Endothelial cell of umbilical vein (primary cell): ENCODE measurements at regions not wholly inside any gene's neighbourhood (a gene's known extent, or its start where the extent isn't known, plus 50 kb on each side); places are given as distances from the start of the nearest gene placed in this dataset.

ENCODE experiments used
- BruUV-seq: library from RNA; stranded (reverse); fragments of 400-500 nt; replicated peaks from 2 replicates; lab custom pipeline; 2021; lab: Mats Ljungman, UMichigan
- CTCF ChIA-PET: fragments of 300-600, 350-600 bp; sonication (Branson Sonifier 250); formaldehyde crosslinking; loops from one replicate; lab custom pipeline; 2021; ENCODE audit warnings: antibody characterized with exemption, inconsistent platforms; lab: Charles Lee
- POLR2A ChIA-PET: fragments of 300-600, 350-600 bp; sonication (Branson Sonifier 250); formaldehyde crosslinking; loops from one replicate; lab custom pipeline; 2021; ENCODE audit warnings: antibody characterized with exemption, inconsistent platforms; lab: Charles Lee
- DNase-seq: peaks from one replicate; pipeline ENCODE4 v3.0.0-alpha.2; 2011; ENCODE audit warnings: low read depth, low spot score
- FAIRE-seq: peaks from 2 replicates; lab custom pipeline; 2011; peaks lifted over from hg19 to GRCh38; lab: Jason Lieb, UNC
- H2AFZ ChIP-seq: 2 replicates; pipeline ENCODE4 v1.6.0; 2012; ENCODE audit warnings: low read depth, low read length, control low read depth, inconsistent platforms
- H3K27ac ChIP-seq: 2 replicates; pipeline ENCODE4 v1.5.1; 2011; ENCODE audit warnings: low read depth, mild to moderate bottlenecking, control low read depth, low read length, moderate library complexity; ENCODE audit not compliant: insufficient read depth
- H3K27me3 ChIP-seq, 2 experiments: 2 replicates each; pipeline versions ENCODE4 v1.6.0 to v1.6.1; 2011; ENCODE audit warnings: low read length in 2 of 2, mixed read lengths in 1 of 2; ENCODE audit not compliant: control insufficient read depth in 2 of 2, insufficient read depth in 2 of 2
- H3K36me3 ChIP-seq, 2 experiments: 2 replicates in 1 of 2; 3 replicates in 1 of 2; pipeline ENCODE4 v1.5.1; 2011; ENCODE audit warnings: low read length in 2 of 2, mild to moderate bottlenecking in 1 of 2, moderate library complexity in 1 of 2; ENCODE audit not compliant: control insufficient read depth in 2 of 2, insufficient read depth in 2 of 2; ENCODE audit errors: extremely low read depth in 1 of 2
- H3K4me1 ChIP-seq: 3 replicates; pipeline ENCODE4 v1.5.1; 2011; ENCODE audit warnings: mild to moderate bottlenecking, low read length; ENCODE audit not compliant: control insufficient read depth, insufficient read depth; ENCODE audit errors: extremely low read depth
- H3K4me2 ChIP-seq: 2 replicates; pipeline ENCODE4 v1.6.1; 2011; ENCODE audit warnings: low read length, control low read depth, mixed read lengths; ENCODE audit not compliant: insufficient read depth
- H3K4me3 ChIP-seq, 3 experiments: fragments of 200-600 bp in 1 of 3; sonication (generic), shearing (Covaris generic) in 1 of 3; replicated peaks in 1 of 3; 2 replicates each; pipeline ENCODE4 v1.5.1; 2011 to 2016; ENCODE audit warnings: control low read depth in 3 of 3, low read length in 3 of 3, mild to moderate bottlenecking in 2 of 3, inconsistent platforms in 1 of 3, low read depth in 1 of 3, moderate library complexity in 1 of 3; ENCODE audit not compliant: insufficient read depth in 1 of 3
- H3K79me2 ChIP-seq: 2 replicates; pipeline ENCODE4 v1.6.0; 2012; ENCODE audit warnings: low read length, inconsistent platforms; ENCODE audit not compliant: control insufficient read depth, insufficient read depth
- H3K9ac ChIP-seq: replicated peaks from 2 replicates; pipeline ENCODE3; 2011; ENCODE audit warnings: low read length, control low read depth; ENCODE audit not compliant: insufficient read depth; ENCODE audit errors: extremely low read depth
- H3K9me1 ChIP-seq: replicated peaks from 3 replicates; pipeline ENCODE4 v1.6.0; 2011; ENCODE audit warnings: mild to moderate bottlenecking, low read length; ENCODE audit not compliant: control insufficient read depth, insufficient read depth; ENCODE audit errors: extremely low read depth
- H3K9me3 ChIP-seq: replicated peaks from 2 replicates; pipeline ENCODE4 v1.5.1; 2012; ENCODE audit warnings: low read length, inconsistent platforms; ENCODE audit not compliant: control insufficient read depth, insufficient read depth
- H4K20me1 ChIP-seq: replicated peaks from 2 replicates; pipeline ENCODE3; 2011; ENCODE audit warnings: mild to moderate bottlenecking, low read length; ENCODE audit not compliant: control insufficient read depth, insufficient read depth; ENCODE audit errors: extremely low read depth
- CTCF ChIP-seq, 2 donors: IDR thresholded peaks; 1 replicate in 1 of 2; 2 replicates in 1 of 2; pipeline ENCODE4 v1.5.1; 2011; ENCODE audit warnings: low read length in 2 of 2, mild to moderate bottlenecking in 2 of 2, moderate library complexity in 2 of 2, control low read depth in 1 of 2, inconsistent platforms in 1 of 2, low read depth in 1 of 2; ENCODE audit not compliant: insufficient read depth in 1 of 2; ENCODE audit errors: extremely low read depth in 1 of 2
- EZH2 ChIP-seq: IDR thresholded peaks from 2 replicates; pipeline ENCODE4 v1.6.1; 2012; ENCODE audit warnings: borderline replicate concordance, low read depth, mild to moderate bottlenecking, moderate library complexity, low read length, inconsistent platforms; ENCODE audit not compliant: severe bottlenecking
- FOS ChIP-seq: IDR thresholded peaks from 2 replicates; pipeline ENCODE4 v1.6.1; 2011; ENCODE audit warnings: mild to moderate bottlenecking, low read length, moderate library complexity, borderline replicate concordance; ENCODE audit not compliant: insufficient read depth
- GATA2 ChIP-seq: IDR thresholded peaks from 2 replicates; pipeline ENCODE4 v1.7.0; 2011; ENCODE audit warnings: low read depth, mild to moderate bottlenecking, moderate library complexity, mixed read lengths, low read length; ENCODE audit not compliant: insufficient read length, insufficient read depth
- JUN ChIP-seq: IDR thresholded peaks from 2 replicates; pipeline ENCODE4 v1.6.1; 2011; ENCODE audit warnings: borderline replicate concordance, low read depth; ENCODE audit not compliant: insufficient read length, insufficient read depth
- MYC ChIP-seq: IDR thresholded peaks from one replicate; pipeline ENCODE4 v1.6.1; 2011; ENCODE audit warnings: mild to moderate bottlenecking, low read depth, low read length
- POLR2A ChIP-seq: IDR thresholded peaks from 2 replicates; pipeline ENCODE4 v1.6.1; 2012; ENCODE audit warnings: low read depth, mild to moderate bottlenecking, control low read depth, low read length
- POLR2AphosphoS5 ChIP-seq: IDR thresholded peaks from 2 replicates; pipeline ENCODE4 v1.6.1; 2012; ENCODE audit warnings: low read depth, mild to moderate bottlenecking, control low read depth, low read length, moderate library complexity; ENCODE audit not compliant: insufficient read depth
- dilution Hi-C: fragments of 300-500 bp; cut with MboI; formaldehyde crosslinking; loops from one replicate; pipeline ENCODE4 v1.15.0; 2019; ENCODE audit warnings: low sequenced_read_pairs; ENCODE audit not compliant: extremely low pct_ligation_motif_present
- intact Hi-C: fragments of 100-400 bp; cut with micrococcal nuclease; formaldehyde crosslinking; loops from one replicate; pipeline ENCODE4 v1.10.0; 2022
- TF ChIP-seq, protein P1 (sequence below): IDR thresholded peaks from 2 replicates; pipeline ENCODE4 v1.6.1; 2011; ENCODE audit not compliant: insufficient read depth, insufficient read length

DNA sequence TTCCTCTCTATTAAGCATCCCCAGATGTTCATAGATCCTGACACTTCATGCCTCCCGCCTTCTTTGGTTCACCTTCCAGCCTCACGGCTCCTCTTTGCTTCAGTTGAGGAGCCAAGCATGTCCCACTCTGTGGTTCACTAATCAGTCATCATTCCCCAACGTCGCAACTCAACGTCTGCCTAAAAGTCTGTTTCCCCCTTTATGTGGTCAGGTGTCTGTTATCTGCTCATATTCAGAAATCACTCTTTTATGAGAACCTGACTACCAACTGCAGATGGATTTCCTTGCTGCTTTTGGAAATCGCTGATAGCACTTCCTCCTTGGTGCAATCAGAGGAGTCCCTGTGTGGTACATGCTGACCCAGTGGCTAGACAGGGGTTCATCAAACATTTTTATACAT is 94.1 kb upstream of the VANGL1 start:
- DNase-seq (no peak), FAIRE-seq (no peak)
- intact Hi-C loops (loop anchor here (5.0 to 10.0 kb wide), 2 partner anchors 160 to 217 kb away; partner anchors contain the start of gene CASQ2), dilution Hi-C loops (no loop called here)
- no peak for TF ChIP-seq POLR2A
- TF ChIP-seq CTCF (IDR thresholded peaks at IDR 0.05; ENCODE audit: extremely low read depth in 1 of 2, insufficient read depth in 1 of 2, low read depth in 1 of 2, low read length in 2 of 2) = no peak
- TF ChIP-seq MYC = no peak
- no peak for TF ChIP-seq FOS
- TF ChIP-seq POLR2AphosphoS5 = no peak
- TF ChIP-seq, protein P1, sequence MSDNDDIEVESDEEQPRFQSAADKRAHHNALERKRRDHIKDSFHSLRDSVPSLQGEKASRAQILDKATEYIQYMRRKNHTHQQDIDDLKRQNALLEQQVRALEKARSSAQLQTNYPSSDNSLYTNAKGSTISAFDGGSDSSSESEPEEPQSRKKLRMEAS = no peak
- TF ChIP-seq JUN = no peak
- no peak for TF ChIP-seq GATA2
- TF ChIP-seq EZH2 = no peak
- H3K4me2 ChIP-seq = no peak overlapping the region
- no peaks in the 10 kb centered on the region for H3K79me2 ChIP-seq
- H3K27ac ChIP-seq = no peak overlapping the region
- no peaks in the 10 kb centered on the region for H3K36me3 ChIP-seq
- H3K9ac ChIP-seq = no peak overlapping the region
- no peak overlapping the region for H3K4me3 ChIP-seq
- CTCF ChIA-PET = interaction anchor here (1.1 to 1.3 kb wide), 4 partner anchors 19 to 159 kb away, joined by 3 to 8 read pairs (median 4); no protein-coding TSS in a partner anchor
- POLR2A ChIA-PET = no interaction called here
- no peaks in the 10 kb centered on the region for H3K9me3 ChIP-seq
- BruUV-seq = no TSS peak
- H3K27me3 ChIP-seq = peaks cover 2% of the 10 kb centered on the region in 2 experiments
- no peaks in the 10 kb centered on the region for H3K9me1 ChIP-seq
- no peaks in the 10 kb centered on the region for H4K20me1 ChIP-seq
- peaks cover 6% of the 10 kb centered on the region for H3K4me1 ChIP-seq
- H2AFZ ChIP-seq = no peak overlapping the region
